ENCODE measurements at regions not wholly inside any gene's neighbourhood (a gene's known extent, or its start where the extent isn't known, plus 50 kb on each side); places are given as distances from the start of the nearest gene placed in this dataset.

- TF ChIP-seq, protein P1, sequence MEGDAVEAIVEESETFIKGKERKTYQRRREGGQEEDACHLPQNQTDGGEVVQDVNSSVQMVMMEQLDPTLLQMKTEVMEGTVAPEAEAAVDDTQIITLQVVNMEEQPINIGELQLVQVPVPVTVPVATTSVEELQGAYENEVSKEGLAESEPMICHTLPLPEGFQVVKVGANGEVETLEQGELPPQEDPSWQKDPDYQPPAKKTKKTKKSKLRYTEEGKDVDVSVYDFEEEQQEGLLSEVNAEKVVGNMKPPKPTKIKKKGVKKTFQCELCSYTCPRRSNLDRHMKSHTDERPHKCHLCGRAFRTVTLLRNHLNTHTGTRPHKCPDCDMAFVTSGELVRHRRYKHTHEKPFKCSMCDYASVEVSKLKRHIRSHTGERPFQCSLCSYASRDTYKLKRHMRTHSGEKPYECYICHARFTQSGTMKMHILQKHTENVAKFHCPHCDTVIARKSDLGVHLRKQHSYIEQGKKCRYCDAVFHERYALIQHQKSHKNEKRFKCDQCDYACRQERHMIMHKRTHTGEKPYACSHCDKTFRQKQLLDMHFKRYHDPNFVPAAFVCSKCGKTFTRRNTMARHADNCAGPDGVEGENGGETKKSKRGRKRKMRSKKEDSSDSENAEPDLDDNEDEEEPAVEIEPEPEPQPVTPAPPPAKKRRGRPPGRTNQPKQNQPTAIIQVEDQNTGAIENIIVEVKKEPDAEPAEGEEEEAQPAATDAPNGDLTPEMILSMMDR (IDR thresholded peaks at IDR 0.05; ENCODE audit: low read depth, low read length, missing input control) = no peak
- TF ChIP-seq TAF1 (conservative IDR thresholded peaks at IDR 0.05) = no peak
- TF ChIP-seq, protein P2, sequence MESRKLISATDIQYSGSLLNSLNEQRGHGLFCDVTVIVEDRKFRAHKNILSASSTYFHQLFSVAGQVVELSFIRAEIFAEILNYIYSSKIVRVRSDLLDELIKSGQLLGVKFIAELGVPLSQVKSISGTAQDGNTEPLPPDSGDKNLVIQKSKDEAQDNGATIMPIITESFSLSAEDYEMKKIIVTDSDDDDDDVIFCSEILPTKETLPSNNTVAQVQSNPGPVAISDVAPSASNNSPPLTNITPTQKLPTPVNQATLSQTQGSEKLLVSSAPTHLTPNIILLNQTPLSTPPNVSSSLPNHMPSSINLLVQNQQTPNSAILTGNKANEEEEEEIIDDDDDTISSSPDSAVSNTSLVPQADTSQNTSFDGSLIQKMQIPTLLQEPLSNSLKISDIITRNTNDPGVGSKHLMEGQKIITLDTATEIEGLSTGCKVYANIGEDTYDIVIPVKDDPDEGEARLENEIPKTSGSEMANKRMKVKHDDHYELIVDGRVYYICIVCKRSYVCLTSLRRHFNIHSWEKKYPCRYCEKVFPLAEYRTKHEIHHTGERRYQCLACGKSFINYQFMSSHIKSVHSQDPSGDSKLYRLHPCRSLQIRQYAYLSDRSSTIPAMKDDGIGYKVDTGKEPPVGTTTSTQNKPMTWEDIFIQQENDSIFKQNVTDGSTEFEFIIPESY (IDR thresholded peaks at IDR 0.05) = no peak
- TF ChIP-seq, protein P3, sequence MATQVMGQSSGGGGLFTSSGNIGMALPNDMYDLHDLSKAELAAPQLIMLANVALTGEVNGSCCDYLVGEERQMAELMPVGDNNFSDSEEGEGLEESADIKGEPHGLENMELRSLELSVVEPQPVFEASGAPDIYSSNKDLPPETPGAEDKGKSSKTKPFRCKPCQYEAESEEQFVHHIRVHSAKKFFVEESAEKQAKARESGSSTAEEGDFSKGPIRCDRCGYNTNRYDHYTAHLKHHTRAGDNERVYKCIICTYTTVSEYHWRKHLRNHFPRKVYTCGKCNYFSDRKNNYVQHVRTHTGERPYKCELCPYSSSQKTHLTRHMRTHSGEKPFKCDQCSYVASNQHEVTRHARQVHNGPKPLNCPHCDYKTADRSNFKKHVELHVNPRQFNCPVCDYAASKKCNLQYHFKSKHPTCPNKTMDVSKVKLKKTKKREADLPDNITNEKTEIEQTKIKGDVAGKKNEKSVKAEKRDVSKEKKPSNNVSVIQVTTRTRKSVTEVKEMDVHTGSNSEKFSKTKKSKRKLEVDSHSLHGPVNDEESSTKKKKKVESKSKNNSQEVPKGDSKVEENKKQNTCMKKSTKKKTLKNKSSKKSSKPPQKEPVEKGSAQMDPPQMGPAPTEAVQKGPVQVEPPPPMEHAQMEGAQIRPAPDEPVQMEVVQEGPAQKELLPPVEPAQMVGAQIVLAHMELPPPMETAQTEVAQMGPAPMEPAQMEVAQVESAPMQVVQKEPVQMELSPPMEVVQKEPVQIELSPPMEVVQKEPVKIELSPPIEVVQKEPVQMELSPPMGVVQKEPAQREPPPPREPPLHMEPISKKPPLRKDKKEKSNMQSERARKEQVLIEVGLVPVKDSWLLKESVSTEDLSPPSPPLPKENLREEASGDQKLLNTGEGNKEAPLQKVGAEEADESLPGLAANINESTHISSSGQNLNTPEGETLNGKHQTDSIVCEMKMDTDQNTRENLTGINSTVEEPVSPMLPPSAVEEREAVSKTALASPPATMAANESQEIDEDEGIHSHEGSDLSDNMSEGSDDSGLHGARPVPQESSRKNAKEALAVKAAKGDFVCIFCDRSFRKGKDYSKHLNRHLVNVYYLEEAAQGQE (IDR thresholded peaks at IDR 0.05) = no peak
- TF ChIP-seq, protein P4, sequence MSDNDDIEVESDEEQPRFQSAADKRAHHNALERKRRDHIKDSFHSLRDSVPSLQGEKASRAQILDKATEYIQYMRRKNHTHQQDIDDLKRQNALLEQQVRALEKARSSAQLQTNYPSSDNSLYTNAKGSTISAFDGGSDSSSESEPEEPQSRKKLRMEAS (IDR thresholded peaks at IDR 0.05) = no peak
- no peak for TF ChIP-seq EGR1 (IDR thresholded peaks at IDR 0.05; ENCODE audit: low read depth in 2 of 2)
- TF ChIP-seq YY1 (IDR thresholded peaks at IDR 0.05) = no peak
- no peak for TF ChIP-seq GABPA (IDR thresholded peaks at IDR 0.05 in 1 of 2, conservative IDR thresholded peaks at IDR 0.05 in 1 of 2)
- TF ChIP-seq RAD21 (IDR thresholded peaks at IDR 0.05) = no peak
These were observed 93.9 kb upstream of the CSF3R start for GRCh38 chr1:36576551-36577110.

Data from liver (tissue), 3 donors.